CD4-positive, CD25-positive, alpha-beta regulatory T cell (primary cell): ENCODE measurements at regions not wholly inside any gene's neighbourhood (a gene's known extent, or its start where the extent isn't known, plus 50 kb on each side); places are given as distances from the start of the nearest gene placed in this dataset.

Experiments used
- ATAC-seq, 2 donors: fragments of 150-1000 bp; cut with Tn5 transposase; one replicate each; pipeline ENCODE4 v1.10.0; 2021; ENCODE audit warnings: low read depth in 2 of 2, moderate number of reproducible peaks in 2 of 2, moderate library complexity in 1 of 2
- DNase-seq, 3 donors: peaks; one replicate each; pipeline versions ENCODE4 v3.0.0 to v3.0.0-alpha.2; 2012 to 2022; ENCODE audit warnings: mixed read lengths in 1 of 3
- H3K27ac ChIP-seq: one replicate; pipeline ENCODE4 v1.7.0; 2013; ENCODE audit warnings: mild to moderate bottlenecking, low read length; ENCODE audit not compliant: insufficient read depth, poor library complexity, severe bottlenecking
- H3K27me3 ChIP-seq: one replicate; pipeline ENCODE4 v1.7.0; 2013; ENCODE audit warnings: low read length; ENCODE audit not compliant: control insufficient read depth, insufficient read depth
- H3K36me3 ChIP-seq: one replicate; pipeline ENCODE4 v1.7.0; 2013; ENCODE audit warnings: mild to moderate bottlenecking, low read length, moderate library complexity; ENCODE audit not compliant: control insufficient read depth, insufficient read depth
- H3K4me1 ChIP-seq: 2 replicates; pipeline ENCODE4 v1.7.0; 2013; ENCODE audit warnings: mild to moderate bottlenecking, low read length; ENCODE audit not compliant: insufficient read depth, control insufficient read depth, poor library complexity, severe bottlenecking
- H3K4me3 ChIP-seq: one replicate; pipeline ENCODE4 v1.7.0; 2013; ENCODE audit warnings: low read depth, mild to moderate bottlenecking, low read length, moderate library complexity
- H3K9me3 ChIP-seq, 2 experiments: 1 replicate in 1 of 2; 2 replicates in 1 of 2; pipeline ENCODE4 v1.7.0; 2013; ENCODE audit warnings: low read length in 2 of 2, mild to moderate bottlenecking in 1 of 2, moderate library complexity in 1 of 2; ENCODE audit not compliant: control insufficient read depth in 2 of 2
- H3K27ac Mint-ChIP-seq, 3 donors: one replicate each; pipeline ENCODE4 v1.8.0; 2020 to 2022; ENCODE audit warnings: mild to moderate bottlenecking in 3 of 3, mixed read lengths in 3 of 3, moderate library complexity in 2 of 3
- H3K27me3 Mint-ChIP-seq: one replicate; pipeline ENCODE4 v1.8.0; 2022; ENCODE audit warnings: mild to moderate bottlenecking, mixed read lengths
- H3K36me3 Mint-ChIP-seq: one replicate; pipeline ENCODE4 v1.8.0; 2020; ENCODE audit warnings: mixed read lengths
- H3K4me1 Mint-ChIP-seq, 4 donors: one replicate each; pipeline ENCODE4 v1.8.0; 2020 to 2022; ENCODE audit warnings: mixed read lengths in 4 of 4, mild to moderate bottlenecking in 1 of 4
- H3K4me3 Mint-ChIP-seq, 4 donors: one replicate each; pipeline ENCODE4 v1.8.0; 2020 to 2022; ENCODE audit warnings: mild to moderate bottlenecking in 4 of 4, mixed read lengths in 4 of 4, moderate library complexity in 3 of 4
- H3K9me3 Mint-ChIP-seq, 7 donors: one replicate each; pipeline ENCODE4 v1.8.0; 2020 to 2022; ENCODE audit warnings: mixed read lengths in 7 of 7, mild to moderate bottlenecking in 3 of 7, moderate library complexity in 2 of 7

- no peaks in the 10 kb centered on the region for H3K36me3 Mint-ChIP-seq
- Histone ChIP-seq H3K27me3 (no peaks in the 10 kb centered on the region), H3K27ac (no peak overlapping the region), H3K4me3 (no peak overlapping the region), H3K4me1 (no peaks in the 10 kb centered on the region), H3K9me3 (no peaks in the 10 kb centered on the region), H3K36me3 (no peaks in the 10 kb centered on the region)
- no peaks in the 10 kb centered on the region for H3K4me1 Mint-ChIP-seq
- no peak overlapping the region for H3K27ac Mint-ChIP-seq
- H3K4me3 Mint-ChIP-seq, result no peak overlapping the region
- peaks cover 0 to 22% (median 3%) of the 10 kb centered on the region in 7 donors for H3K9me3 Mint-ChIP-seq
- no peak for DNase-seq
- ATAC-seq, result no peak
- H3K27me3 Mint-ChIP-seq, result no peaks in the 10 kb centered on the region
These were observed 1624.9 kb upstream of the CELF4 start for GRCh38 chr18:39190508-39190907.

DNA sequence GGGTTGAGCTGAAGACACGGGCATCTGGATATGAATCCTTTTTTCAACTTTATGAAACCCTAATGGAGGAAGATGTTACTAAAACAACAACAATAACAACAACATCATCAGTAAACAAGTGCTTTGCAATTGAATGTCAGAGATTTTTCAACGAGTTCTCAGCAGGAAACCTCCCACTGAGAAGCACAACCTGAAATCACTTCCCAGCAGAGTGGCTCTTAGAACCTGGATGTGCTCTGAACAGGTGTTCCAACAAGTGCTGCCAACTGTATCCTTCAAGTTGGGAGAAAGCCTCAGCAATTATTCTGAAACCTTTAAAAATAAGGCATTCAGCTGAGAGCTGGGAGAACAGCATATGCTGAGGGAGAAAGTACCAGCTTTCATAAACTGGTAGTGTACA is 1622.7 kb upstream of the CELF4 start:
- no peak overlapping the region for H3K4me3 Mint-ChIP-seq
- ATAC-seq (no peak), DNase-seq (no peak)
- peaks cover 2 to 27% (median 3%) of the 10 kb centered on the region in 7 donors for H3K9me3 Mint-ChIP-seq
- no peaks in the 10 kb centered on the region for H3K27me3 Mint-ChIP-seq
- no peaks in the 10 kb centered on the region for H3K4me1 Mint-ChIP-seq
- no peak overlapping the region for H3K27ac ChIP-seq
- H3K9me3 ChIP-seq, result no peaks in the 10 kb centered on the region
- H3K27me3 ChIP-seq, result no peaks in the 10 kb centered on the region
- H3K36me3 Mint-ChIP-seq, result no peaks in the 10 kb centered on the region
- H3K27ac Mint-ChIP-seq, result no peak overlapping the region
- H3K4me1 ChIP-seq, result no peaks in the 10 kb centered on the region
- H3K36me3 ChIP-seq, result no peaks in the 10 kb centered on the region
- H3K4me3 ChIP-seq, result no peak overlapping the region

DNA sequence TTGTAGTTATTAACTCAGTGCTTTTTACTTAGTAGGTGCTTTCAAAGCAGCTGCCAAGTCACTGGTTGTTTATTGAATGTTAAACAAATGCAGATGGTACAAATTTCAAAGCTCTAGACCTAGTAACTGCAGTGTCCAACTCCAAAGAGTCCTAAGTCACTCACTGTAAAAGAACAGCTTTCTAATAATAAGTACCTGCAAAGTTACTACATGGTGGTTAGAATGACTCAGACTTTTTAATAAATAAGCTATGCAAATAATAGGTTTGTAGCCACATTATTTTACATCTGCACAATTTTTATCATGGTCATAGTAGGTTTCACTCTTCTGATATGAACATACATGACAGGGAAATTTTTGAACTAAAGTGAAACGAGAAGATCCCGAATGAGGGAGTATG is 1620.4 kb upstream of the CELF4 start:
- Mint-ChIP-seq H3K4me3 (no peak overlapping the region), H3K36me3 (no peaks in the 10 kb centered on the region), H3K27me3 (no peaks in the 10 kb centered on the region), H3K27ac (no peak overlapping the region), H3K4me1 (no peaks in the 10 kb centered on the region), H3K9me3 (peaks cover 2 to 24% (median 3%) of the 10 kb centered on the region in 7 donors)
- H3K4me3 ChIP-seq, result no peak overlapping the region
- no peak for ATAC-seq
- H3K27me3 ChIP-seq, result no peaks in the 10 kb centered on the region
- H3K9me3 ChIP-seq, result no peaks in the 10 kb centered on the region
- H3K27ac ChIP-seq, result no peak overlapping the region
- no peaks in the 10 kb centered on the region for H3K4me1 ChIP-seq
- DNase-seq, result no peak
- no peaks in the 10 kb centered on the region for H3K36me3 ChIP-seq

DNA sequence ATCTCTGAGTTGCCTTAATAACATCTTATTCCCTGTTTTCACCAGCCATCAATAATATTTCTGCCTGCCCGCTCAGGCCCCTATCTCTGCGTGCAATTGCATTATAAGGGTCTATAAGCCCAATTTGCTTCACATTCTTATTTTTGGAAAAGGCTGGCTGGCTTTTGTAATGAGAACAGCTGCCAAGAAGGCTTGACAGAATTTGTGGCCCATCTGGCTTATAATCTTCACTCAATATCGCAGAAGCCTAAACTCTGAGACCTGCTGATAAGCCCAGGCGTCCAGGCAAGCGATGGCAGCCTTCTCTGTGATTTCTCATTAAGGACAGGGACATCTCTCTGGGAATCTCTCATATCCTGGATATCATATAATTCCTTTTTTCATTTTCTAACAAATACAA is 1618.6 kb upstream of the CELF4 start:
- no peaks in the 10 kb centered on the region for H3K36me3 Mint-ChIP-seq
- no peaks in the 10 kb centered on the region for H3K4me1 Mint-ChIP-seq
- no peaks in the 10 kb centered on the region for H3K4me1 ChIP-seq
- H3K4me3 ChIP-seq, result no peak overlapping the region
- H3K9me3 ChIP-seq, result no peaks in the 10 kb centered on the region
- H3K27ac ChIP-seq, result no peak overlapping the region
- H3K27me3 ChIP-seq, result no peaks in the 10 kb centered on the region
- H3K4me3 Mint-ChIP-seq, result no peak overlapping the region
- H3K36me3 ChIP-seq, result no peaks in the 10 kb centered on the region
- no peak for DNase-seq
- ATAC-seq, result no peak
- H3K9me3 Mint-ChIP-seq, result peaks cover 2 to 28% (median 5%) of the 10 kb centered on the region in 7 donors
- no peak overlapping the region for H3K27ac Mint-ChIP-seq
- H3K27me3 Mint-ChIP-seq, result no peaks in the 10 kb centered on the region

GRCh38 chr18:39178166-39178565 is 1612.6 kb upstream of the CELF4 start:
- no peak for DNase-seq
- H3K4me3 ChIP-seq, result no peak overlapping the region

DNA sequence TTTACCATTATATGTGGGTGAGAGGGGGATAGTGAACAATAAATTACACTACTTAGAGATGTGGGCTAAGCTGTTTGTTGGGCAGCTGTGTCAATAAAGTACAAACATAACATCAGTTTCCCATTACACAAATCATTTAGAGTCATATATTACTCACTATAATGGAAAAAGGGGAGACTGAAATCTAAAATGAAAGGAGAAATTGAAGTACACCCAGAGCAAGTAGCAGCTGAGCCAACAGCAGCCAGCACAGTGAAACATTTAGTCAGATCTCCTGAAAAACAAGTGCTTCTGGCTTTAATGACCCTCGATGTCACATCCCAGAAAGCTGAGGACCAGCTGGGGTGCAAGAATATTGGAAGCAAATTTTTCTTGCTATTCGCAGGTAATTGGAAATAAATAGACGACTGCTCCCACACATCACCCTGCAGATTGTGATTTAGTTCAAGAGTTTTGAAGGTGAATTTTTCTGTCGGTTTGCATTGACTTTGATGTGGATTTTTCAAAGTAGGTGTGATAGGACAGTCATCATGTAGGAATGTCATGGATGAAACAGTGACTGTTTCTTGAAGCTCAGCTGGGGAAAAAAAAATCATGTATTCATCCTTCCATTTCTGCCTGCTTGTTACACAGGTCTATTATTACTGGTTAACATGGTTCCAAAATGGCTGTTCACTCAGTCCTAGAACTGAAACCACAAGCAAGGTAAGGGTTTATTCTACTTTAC is 1607.3 kb upstream of the CELF4 start:
- H3K4me3 ChIP-seq, result no peak overlapping the region
- H3K36me3 ChIP-seq, result no peaks in the 10 kb centered on the region
- H3K4me3 Mint-ChIP-seq, result no peak overlapping the region
- DNase-seq (no peak), ATAC-seq (no peak)
- no peaks in the 10 kb centered on the region for H3K27me3 ChIP-seq
- no peaks in the 10 kb centered on the region for H3K9me3 ChIP-seq
- no peaks in the 10 kb centered on the region for H3K4me1 ChIP-seq
- peaks cover 0 to 11% (median 2%) of the 10 kb centered on the region in 7 donors for H3K9me3 Mint-ChIP-seq
- no peak overlapping the region for H3K27ac ChIP-seq
- H3K36me3 Mint-ChIP-seq, result no peaks in the 10 kb centered on the region
- no peaks in the 10 kb centered on the region for H3K27me3 Mint-ChIP-seq
- H3K27ac Mint-ChIP-seq, result peak overlapping the region in 1 of 3 donors; percentile 48
- no peaks in the 10 kb centered on the region for H3K4me1 Mint-ChIP-seq

More at GRCh38 chr18:39178166-39178565, 1612.6 kb upstream of the CELF4 start:
- Mint-ChIP-seq H3K27me3 (no peaks in the 10 kb centered on the region), H3K36me3 (no peaks in the 10 kb centered on the region), H3K27ac (no peak overlapping the region), H3K4me1 (no peaks in the 10 kb centered on the region), H3K9me3 (peaks cover 0 to 21% (median 5%) of the 10 kb centered on the region in 7 donors), H3K4me3 (no peak overlapping the region)
- Histone ChIP-seq H3K4me1 (no peaks in the 10 kb centered on the region), H3K36me3 (no peaks in the 10 kb centered on the region), H3K9me3 (no peaks in the 10 kb centered on the region), H3K27ac (no peak overlapping the region), H3K27me3 (no peaks in the 10 kb centered on the region)
- ATAC-seq, result no peak

DNA sequence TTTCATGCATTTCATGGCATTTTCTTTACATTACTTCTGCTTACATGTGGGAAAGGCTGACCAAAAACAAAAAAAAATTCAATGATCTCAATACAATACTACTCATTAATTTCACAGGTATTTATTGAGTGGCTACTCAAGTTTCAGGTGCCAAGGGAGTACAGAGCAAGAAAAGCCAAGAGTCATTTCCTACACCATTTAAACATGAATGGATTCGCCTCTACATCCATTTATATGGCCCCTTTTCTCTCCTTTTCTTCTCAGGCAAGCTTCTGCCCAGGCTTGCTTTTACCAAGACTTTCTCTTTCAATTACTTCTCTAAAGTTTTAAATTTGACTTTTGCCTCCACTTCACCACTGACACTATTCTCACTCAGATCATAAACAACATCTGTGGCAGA is 1603.1 kb upstream of the CELF4 start:
- Mint-ChIP-seq H3K4me1 (no peaks in the 10 kb centered on the region), H3K36me3 (no peaks in the 10 kb centered on the region), H3K9me3 (peaks cover 0 to 15% (median 6%) of the 10 kb centered on the region in 7 donors), H3K27me3 (no peaks in the 10 kb centered on the region), H3K4me3 (no peak overlapping the region), H3K27ac (no peak overlapping the region)
- Histone ChIP-seq H3K4me3 (no peak overlapping the region), H3K27ac (no peak overlapping the region), H3K4me1 (no peaks in the 10 kb centered on the region), H3K27me3 (no peaks in the 10 kb centered on the region), H3K9me3 (no peaks in the 10 kb centered on the region), H3K36me3 (no peaks in the 10 kb centered on the region)
- ATAC-seq (no peak), DNase-seq (no peak)

DNA sequence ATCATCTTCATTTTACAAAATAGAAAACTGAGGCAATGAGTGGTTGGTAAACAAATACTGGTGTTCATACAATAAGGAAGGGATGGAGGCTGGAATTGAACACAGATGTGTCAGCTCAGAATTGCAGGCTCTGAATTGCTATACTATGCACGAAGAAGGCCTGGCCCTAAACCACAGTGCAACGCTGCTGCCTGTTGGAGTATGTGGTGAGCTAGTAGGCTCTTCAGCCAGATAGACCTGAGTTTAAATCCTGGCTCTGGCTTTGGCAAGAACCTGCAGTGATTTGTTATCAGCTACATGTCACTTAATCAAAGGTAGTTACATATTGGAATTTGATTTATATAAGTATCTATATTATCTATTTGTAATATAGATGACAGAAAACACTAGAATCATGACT is 1602.4 kb upstream of the CELF4 start:
- H3K27me3 ChIP-seq, result no peaks in the 10 kb centered on the region
- no peaks in the 10 kb centered on the region for H3K4me1 ChIP-seq
- Mint-ChIP-seq H3K4me3 (no peak overlapping the region), H3K9me3 (peaks cover 0 to 20% (median 6%) of the 10 kb centered on the region in 7 donors), H3K4me1 (no peaks in the 10 kb centered on the region), H3K27me3 (no peaks in the 10 kb centered on the region), H3K36me3 (no peaks in the 10 kb centered on the region), H3K27ac (no peak overlapping the region)
- DNase-seq, result no peak
- no peak overlapping the region for H3K27ac ChIP-seq
- no peaks in the 10 kb centered on the region for H3K36me3 ChIP-seq
- H3K9me3 ChIP-seq, result no peaks in the 10 kb centered on the region
- no peak overlapping the region for H3K4me3 ChIP-seq
- no peak for ATAC-seq
